NCI-H2107 treated with DMSO at 0.1 percent for 48 hours (cell line): ENCODE measurements at regions not wholly inside any gene's neighbourhood (a gene's known extent, or its start where the extent isn't known, plus 50 kb on each side); places are given as distances from the start of the nearest gene placed in this dataset.
A peak's percentile ranks its signal among the peaks of the same experiment; 100 is the strongest.
"Not testable (repeated sequence)": the region's sequence is repeated elsewhere in the genome, so short reads cannot be mapped to it uniquely, and the experiment has no call there.

Source experiments
- DNase-seq: peaks from one replicate; lab custom pipeline; 2025; ENCODE audit not compliant: unreplicated experiment; lab: John Stamatoyannopoulos, UW

- DNase-seq: no peak
Measured at GRCh38 chr2:75928093-75928492, 217.4 kb upstream of the GCFC2 start.

GRCh38 chr2:75925331-75926024 is 214.8 kb upstream of the GCFC2 start:
- DNase-seq: no peak

GRCh38 chr2:75922191-75922590 is 211.5 kb upstream of the GCFC2 start:
- DNase-seq: no peak

- DNase-seq: peak; percentile 23
Measured at GRCh38 chr2:75920859-75921551, 210.3 kb upstream of the GCFC2 start.

- no peak for DNase-seq
Measured at GRCh38 chr2:75915851-75916634, 205.3 kb upstream of the GCFC2 start.

GRCh38 chr2:75896779-75897366 is 186.2 kb upstream of the GCFC2 start:
- DNase-seq: peak; percentile 14

GRCh38 chr2:75894170-75894569 is 183.5 kb upstream of the GCFC2 start:
- DNase-seq: no peak

GRCh38 chr2:75892490-75892889 is 181.8 kb upstream of the GCFC2 start:
- DNase-seq: no peak

- no peak for DNase-seq
Measured at GRCh38 chr2:75882530-75882929, 171.8 kb upstream of the GCFC2 start.

GRCh38 chr2:75875606-75876005 is 164.9 kb upstream of the GCFC2 start:
- DNase-seq: not testable (repeated sequence)

GRCh38 chr2:75871762-75872614 is 161.3 kb upstream of the GCFC2 start:
- DNase-seq: not testable (repeated sequence)

GRCh38 chr2:75870651-75871137 is 160.0 kb upstream of the GCFC2 start:
- DNase-seq: no peak

GRCh38 chr2:75870133-75870532 is 159.4 kb upstream of the GCFC2 start:
- DNase-seq: no peak

GRCh38 chr2:75865702-75866101 is 155.0 kb upstream of the GCFC2 start:
- DNase-seq: no peak

- no peak for DNase-seq
Measured at GRCh38 chr2:75865083-75865482, 154.4 kb upstream of the GCFC2 start.

- no peak for DNase-seq
Measured at GRCh38 chr2:75862547-75862946, 151.8 kb upstream of the GCFC2 start.

- no peak for DNase-seq
Measured at GRCh38 chr2:75853436-75853835, 142.7 kb upstream of the GCFC2 start.

GRCh38 chr2:75852639-75853038 is 141.9 kb upstream of the GCFC2 start:
- no peak for DNase-seq

GRCh38 chr2:75846683-75847190 is 136.0 kb upstream of the GCFC2 start:
- DNase-seq: no peak

- DNase-seq: no peak
Measured at GRCh38 chr2:75844651-75845050, 133.9 kb upstream of the GCFC2 start.
